GM18868 (cell line): ENCODE measurements at regions not wholly inside any gene's neighbourhood (a gene's known extent, or its start where the extent isn't known, plus 50 kb on each side); places are given as distances from the start of the nearest gene placed in this dataset.
"Not testable (repeated sequence)": the region's sequence is repeated elsewhere in the genome, so short reads cannot be mapped to it uniquely, and the experiment has no call there.

Experiments used
- ATAC-seq: cut with Tn5 transposase; IDR thresholded peaks from one replicate; pipeline ENCODE4 v1.9.1; 2021; ENCODE audit warnings: mild to moderate bottlenecking, moderate library complexity; ENCODE audit not compliant: unreplicated experiment

DNA sequence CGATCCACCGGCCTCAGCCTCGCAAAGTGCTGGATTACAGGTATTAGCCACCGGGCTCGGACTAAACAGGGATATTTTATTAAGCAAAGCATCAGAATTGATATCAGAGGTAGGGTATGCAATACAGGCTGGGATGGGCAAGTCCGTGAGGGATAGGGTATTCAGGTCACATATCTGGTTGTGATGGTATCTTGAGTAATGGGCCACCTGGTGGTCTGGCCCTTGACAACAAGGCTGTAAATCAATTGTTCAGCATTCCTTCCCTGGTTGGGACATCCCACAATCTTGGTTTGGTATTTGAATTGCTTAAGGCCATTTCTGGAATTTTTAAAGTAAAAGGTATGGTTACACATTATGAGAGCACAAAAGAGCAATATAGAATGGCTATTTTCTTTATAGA, 1588.0 kb downstream of the SLITRK1 start:
- ATAC-seq = no peak

DNA sequence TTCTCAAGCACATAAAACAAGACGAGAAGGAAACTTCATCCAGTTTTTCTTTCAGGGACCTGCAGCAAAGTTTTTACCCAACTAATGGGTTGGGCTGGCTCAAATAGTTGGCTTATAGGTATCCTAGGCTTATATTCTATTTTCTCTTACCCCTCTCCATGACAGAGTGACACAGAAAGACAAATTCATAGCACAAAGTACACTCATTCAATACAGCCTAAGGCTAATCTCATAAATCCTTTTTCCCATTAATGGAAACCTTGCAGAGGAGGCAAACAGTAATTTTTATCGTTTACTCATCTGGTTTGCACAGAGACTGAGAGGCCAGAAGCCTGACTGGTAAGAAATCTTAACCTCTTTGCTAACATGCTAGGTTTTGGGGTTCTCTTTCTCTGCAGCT, 1589.9 kb downstream of the SLITRK1 start:
- ATAC-seq = no peak

DNA sequence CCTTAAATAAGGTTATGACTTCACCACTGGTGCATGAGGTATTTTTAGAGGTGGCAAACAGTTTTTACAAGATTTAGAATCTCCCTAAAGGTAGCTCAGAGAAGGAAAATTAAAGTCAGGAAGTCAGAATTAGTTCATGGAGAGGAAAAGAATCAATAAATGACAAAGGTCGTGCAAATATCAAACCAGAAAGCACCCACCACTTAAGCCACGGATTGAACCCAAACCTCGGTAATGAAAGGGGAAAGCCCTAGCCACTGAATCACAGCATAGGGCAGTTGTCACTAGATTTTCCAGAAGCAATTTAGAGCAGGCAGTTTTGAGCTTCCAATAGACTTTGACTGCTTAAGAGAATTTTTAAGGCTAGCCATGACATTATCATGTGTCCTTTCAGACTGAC, 1590.4 kb downstream of the SLITRK1 start:
- no peak for ATAC-seq

DNA sequence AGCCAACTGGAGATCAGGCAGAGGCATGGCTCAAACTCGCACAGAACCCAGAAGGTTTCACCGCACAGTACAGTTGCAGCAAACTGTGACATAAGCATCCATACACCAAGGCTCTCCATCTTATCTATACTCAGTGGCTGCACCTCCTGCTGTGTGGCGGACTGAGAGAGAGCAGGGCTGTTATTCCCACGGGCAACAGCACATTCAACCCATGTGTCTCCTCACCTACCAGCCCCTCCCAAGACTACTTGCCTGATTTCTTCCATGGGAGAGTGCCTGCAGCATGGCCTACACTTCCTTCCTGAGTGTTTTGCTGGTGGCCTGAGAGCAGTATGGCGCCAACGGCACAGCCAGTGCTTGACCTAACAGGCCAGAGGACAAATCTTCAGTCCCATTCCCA, 1606.6 kb downstream of the SLITRK1 start:
- ATAC-seq = no peak

DNA sequence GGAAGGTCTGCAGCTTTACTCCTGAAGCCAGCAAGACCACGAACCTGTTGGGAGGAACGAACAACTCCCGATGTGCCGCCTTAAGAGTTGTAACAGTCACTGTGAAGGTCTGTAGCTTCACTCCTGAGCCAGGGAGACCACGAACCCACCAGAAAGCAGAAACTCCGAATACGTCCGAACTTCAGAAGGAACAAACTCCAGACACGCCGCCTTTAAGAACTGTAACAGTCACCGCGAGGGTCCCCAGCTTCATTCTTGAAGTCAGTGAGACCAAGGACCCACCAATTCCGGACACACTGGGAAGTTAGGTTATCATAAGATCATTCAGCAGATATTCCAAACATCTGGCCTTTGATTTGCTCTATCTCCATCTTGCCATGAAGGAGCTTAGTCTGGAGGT, 1623.0 kb downstream of the SLITRK1 start:
- ATAC-seq = no peak

DNA sequence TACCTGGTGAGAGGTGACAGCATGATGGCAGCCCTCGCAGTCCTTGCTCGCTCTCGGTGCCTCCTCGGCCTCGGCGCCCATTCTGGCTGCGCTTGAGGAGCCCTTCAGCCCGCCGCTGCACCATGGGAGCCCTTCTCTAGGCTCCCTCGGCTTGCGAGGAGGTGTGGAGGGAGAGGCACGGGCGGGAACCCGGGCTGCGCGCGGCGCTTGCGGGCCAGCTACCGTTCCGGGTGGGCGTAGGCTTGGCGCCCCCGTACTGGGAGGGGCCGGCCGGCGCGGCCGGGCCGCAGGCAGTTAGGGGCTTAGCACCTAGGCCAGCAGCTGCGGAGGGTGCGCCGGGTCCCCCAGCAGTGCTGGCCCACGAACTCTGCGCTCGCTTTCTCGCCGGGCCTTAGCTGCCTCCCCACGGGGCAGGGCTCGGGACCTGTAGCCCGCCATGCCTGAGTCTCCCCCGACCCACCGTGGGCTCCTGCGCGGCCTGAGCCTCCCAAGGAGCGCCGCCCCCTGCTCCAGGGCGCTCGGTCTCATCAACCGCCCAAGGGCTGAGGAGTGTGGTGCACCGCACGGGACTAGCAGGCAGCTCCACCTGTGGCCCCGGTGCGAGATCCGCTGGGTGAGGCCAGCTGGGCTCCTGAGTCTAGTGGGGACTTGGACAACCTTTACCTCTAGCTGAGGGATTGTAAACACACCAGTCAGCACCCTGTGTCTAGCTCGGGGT, 1624.3 kb downstream of the SLITRK1 start:
- ATAC-seq = no peak

DNA sequence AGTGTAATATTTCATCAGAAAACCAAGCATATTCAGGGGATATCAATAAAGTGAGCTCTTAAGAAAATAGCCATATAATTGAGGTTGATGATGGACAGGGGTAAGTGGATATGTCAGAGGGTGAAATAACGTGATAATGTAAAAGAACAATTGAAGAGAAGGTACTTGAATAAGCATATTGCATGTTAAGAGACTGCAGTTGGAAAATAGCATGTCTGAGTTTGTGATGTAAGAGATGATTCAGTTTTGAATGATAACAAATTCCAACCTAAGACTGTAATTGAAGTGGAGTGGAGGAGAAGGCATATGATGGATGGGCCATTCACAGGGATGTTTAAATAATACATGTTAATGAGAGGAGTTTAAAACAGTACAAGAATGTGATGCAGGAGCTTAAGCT, 1633.5 kb downstream of the SLITRK1 start:
- ATAC-seq = no peak

DNA sequence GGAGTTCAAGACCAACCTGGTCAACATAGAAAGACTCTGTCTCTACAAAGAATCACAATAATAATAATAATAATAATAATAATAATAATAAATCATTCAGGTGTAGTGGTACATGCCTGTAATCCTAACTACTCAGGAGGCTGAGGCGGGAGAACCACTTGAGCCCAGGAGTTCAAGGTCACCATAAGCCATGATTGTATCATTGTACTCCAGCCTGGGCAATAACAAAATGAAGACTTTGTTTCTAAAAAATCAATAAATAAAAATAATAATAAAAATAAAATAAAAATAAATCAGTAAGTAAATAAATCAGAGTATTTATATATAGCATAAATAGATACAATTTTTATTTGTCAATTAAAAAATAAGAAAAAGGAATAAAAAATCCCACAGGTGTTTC, 1636.4 kb downstream of the SLITRK1 start:
- no peak for ATAC-seq

DNA sequence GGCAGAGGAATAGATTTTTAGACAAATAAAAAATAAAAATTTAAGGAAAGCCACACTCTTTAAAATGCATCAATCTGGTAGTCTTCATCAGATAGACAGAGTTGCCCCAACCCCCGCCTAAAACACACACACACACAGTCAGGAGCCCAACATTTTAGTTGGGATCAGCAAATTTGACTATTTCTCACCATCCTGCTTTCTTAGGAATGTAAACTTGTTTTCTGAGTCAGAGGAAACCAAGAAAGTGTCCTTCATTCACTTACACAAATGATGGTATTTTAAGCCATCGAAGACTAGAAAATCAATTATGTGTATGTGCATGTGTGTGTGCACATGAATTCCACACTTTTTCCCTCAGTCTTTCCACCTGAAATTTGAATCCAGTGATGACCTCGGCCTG, 1657.5 kb downstream of the SLITRK1 start:
- ATAC-seq = no peak

DNA sequence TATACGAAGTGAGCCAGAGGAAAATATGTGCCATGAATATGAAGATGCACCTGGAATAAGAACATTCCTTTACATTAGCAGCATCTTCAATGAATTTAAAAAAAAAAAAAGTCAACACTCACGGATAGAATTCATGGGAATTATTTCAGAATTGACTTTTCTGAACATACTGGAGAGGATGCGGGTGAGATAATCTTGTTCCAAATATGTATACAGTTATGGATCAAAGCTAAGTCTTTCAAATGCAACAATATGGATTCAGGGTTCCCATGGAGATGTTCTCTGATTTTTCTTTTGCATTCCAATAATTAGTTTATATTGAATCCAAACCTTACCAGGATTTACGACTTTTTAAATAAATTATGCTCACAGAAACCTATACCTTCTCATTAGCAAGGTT, 1660.7 kb downstream of the SLITRK1 start:
- no peak for ATAC-seq

DNA sequence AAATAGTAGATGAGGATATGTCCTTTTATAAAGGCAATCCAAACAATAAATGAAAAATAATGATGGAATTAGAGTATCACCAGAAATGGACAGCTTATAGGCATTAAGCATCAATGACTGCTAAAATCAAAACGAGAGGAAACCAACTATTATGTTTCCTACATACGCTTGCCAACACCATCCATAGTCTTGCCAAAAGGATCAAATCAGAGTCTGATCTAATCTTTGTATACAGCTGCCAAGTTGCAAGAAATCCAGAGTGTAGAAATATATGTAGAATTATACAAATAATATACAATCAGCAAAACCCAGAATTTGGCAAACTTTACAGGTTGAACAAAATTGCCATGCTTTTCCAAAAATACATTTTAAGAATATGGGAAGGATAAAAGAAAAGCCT, 1661.6 kb downstream of the SLITRK1 start:
- ATAC-seq = no peak

DNA sequence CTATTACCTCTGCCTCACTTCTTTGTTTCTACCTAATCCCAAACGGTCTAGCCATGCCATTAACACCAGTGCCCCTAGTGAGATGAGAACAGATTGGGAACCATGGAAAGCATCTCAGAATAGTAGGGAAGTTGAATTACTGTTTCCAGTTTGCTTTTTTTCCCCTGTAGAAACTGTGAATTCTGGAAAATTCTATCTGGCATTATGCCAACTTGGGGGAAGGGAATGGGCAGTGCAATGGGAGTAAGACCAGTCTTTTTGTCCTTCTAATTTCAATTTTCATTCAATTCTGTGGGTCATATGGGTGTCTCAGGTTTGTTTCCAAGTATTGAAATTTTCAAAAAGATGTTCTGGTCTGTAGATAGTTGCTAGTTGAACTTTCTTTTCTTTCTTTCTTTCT, 1666.1 kb downstream of the SLITRK1 start:
- ATAC-seq = no peak

DNA sequence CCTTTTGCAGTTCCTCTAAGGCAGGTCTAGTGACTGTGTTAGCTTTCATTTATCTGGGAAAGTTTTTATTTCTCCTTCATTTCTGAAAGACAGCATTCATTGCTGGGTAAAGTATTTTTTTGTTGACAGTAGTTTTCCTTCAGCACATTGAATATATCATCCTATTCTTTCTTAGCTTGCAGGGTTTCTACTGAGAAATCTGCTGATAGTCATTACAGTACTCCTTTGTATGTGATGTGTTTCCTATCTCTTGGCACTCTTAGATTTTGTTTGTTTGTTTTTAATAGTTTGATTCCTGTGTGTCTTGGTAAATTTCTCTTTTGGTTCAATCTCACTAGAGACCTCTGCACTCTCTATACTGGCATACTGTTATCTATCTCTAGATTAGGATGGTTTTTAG, 1667.9 kb downstream of the SLITRK1 start:
- no peak for ATAC-seq

DNA sequence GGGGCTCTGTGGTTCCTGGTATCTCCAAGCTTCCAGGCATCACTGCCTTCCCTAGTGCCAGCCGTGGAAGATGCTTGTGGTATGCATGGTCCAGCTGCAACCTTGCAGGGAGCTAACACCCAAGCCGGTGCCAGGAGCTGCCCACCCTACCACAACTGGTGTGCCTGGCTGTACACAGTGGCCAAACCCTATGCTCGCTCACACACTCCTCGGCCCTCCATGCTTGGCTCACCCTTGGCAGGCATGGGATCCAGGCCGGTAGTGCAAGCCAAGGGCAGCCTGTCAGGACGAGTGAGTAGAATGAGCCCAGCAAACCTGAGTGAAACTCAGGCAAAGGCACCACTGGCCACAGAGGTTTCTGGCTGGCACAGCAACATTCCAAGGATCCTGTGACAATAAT, 1676.0 kb downstream of the SLITRK1 start:
- ATAC-seq = no peak

DNA sequence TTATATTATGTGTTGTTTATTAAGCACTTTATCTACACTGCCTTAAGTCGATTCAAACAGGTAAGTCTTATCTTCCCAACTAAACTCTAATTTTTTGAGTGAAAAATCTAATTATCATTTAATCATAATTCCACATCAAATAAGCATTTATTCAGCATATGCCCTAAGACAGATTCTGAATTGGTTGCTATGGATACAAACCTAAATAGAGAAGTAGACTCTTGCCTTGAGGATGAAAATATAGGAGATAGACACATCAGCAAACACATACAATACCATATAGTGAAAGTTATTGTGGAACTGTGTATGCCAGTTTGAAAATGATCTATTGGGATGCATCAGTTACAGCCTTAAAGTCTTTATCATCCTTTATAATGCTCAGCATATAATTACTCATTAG, 1679.9 kb downstream of the SLITRK1 start:
- no peak for ATAC-seq

DNA sequence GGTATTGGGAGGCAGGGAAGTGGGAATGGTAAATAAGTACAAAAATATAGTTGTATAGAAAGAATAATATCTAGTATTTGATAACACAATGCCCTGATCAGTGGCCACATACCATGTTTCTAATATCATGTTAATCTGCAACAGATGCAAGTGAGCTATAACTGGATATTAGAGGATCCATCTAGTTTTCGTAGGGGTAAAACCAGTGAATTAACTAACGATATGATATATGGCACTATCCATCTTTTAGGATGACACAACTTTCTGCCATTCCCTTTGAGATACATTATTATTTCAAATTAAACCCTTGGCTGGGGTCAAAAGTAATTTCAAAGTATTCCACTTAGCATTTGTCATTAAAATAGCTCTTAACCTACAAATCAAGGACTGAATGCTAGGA, 1686.2 kb downstream of the SLITRK1 start:
- ATAC-seq = no peak

DNA sequence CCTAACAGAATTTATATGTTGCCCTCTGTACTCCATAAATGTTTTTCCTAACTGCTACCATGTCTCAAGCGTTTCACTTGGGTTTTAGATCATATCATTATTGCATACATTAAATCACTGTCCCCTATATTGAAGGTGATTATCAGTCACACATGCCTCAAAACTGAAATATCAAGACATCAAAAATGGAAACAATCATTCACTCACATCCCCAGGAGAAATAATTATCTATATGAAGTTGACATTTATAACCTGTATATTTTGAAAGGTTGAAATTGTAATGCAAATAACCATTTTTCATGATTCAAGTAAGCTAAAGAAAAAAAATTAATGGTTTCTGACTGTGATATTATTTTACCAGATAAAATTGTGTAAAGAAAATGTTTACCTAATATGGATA, 1695.0 kb downstream of the SLITRK1 start:
- ATAC-seq = no peak

DNA sequence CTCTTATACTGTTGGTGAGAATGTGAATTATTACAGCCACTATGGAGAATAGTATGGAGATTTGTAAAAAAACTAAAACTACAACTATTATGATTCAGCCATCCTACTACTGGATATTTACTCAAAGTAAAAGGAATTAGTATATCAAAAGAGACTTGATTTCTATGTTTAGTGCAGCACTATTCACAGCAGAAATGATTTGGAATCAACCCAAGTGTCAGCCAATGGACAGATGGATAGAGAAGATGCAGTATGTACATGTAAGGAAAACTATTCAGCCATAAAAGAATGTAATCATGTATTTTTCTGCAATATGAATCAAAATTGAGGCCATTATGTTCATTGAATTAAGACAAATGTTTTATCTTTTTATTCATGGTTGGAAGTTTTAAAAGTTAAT, 1705.5 kb downstream of the SLITRK1 start:
- ATAC-seq = no peak

DNA sequence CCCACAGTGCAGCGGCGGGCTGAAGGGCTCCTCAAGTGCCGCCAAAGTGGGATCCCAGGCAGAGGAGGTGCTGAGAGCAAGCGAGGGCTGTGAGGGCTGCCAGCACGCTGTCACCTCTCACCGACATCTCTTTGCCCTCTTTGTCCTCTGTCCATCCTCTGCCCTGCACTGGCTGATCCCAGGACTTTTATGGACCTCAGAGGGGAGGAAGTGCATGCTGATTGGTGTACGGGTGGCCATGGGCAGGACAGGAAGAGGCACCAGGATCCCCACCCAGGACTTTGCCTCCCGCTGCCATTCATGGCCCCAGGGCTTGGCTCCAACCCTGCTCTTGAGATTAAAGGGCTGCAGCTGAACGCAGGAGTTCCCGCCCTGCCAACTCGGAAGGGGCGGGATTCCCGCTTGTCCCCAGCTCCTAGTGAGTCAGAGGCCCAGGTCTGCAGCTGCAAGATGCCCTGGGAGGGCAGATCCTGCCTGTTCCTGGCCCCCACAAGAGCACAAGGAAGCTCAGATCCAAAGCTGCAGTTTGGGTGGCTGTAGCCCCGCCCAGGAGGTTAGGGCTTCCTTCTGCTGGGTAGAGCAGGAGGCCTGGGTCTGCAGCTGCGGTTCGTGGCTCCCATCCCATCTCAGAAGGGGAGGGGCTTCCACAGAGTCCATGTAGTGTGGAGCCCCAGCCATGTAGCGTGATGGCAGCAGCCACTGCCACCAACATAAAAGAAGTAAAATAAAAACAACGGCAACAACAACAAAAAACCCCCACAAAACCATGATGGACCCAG, 1716.7 kb downstream of the SLITRK1 start:
- no peak for ATAC-seq

DNA sequence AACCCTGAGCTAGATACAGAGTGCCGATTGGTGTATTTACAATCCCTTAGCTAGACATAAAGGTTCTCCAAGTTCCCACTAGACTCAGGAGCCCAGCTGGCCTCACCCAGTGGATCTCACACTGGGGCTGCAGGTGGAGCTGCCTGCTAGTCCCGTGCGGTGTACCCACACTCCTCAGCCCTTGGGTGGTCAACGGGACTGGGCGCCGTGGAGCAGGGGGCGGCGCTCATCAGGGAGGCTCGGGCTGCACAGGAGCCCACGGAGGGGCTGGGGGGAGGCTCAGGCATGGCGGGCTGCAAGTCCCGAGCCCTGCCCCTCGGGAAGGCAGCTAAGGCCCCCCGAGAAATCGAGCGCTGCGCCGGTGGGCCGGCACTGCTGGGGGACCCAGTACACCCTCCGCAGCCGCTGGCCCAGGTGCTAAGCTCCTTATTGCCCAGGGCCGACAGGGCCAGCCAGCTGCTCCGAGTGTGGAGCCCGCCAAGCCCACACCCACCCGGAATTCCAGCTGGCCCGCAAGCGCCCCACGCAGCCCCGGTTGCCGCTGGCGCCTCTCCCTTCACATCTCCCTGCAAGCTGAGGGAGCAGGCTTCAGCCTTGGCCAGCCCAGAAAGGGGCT, 1717.4 kb downstream of the SLITRK1 start:
- ATAC-seq = not testable (repeated sequence)

DNA sequence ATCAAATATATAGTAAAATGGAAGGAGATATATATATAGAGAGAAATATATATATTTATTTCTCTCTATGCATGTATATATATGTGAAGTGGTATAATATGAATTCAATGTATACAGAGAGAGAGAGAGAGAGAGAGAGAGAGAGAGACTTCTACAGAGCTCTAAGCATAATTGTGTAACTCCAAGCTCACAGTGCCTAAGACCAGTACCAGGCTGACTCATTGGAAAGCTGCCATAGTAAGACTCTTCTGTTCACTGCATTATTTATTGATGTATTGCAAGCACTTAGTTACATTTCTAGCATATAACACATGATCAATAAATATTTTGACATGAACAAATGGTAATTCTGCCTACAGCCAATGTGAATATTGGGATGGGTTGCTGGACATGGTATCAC, 1734.7 kb downstream of the SLITRK1 start:
- ATAC-seq = no peak

DNA sequence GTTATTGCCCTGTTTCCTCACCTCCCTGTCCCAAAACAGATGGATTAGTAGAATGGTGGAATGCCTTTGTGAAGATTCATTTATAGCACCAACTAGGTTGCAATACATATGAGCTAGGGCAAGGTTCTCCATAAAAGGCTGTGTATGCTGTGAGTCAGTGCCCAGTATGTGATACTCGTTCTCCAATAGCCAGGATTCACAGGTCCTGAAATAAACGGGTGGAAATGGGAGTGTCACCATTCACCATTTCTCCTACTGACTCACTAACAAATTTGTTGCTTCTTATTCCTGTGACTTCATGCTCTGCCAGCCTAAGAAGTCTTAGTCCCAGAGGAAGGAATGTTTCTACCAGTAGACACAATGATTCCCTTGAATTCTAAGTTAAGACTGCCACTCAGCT, 1745.4 kb downstream of the SLITRK1 start:
- ATAC-seq = no peak
